DMS114 treated with DMSO at 0.1 percent for 48 hours (cell line): ENCODE measurements at regions not wholly inside any gene's neighbourhood (a gene's known extent, or its start where the extent isn't known, plus 50 kb on each side); places are given as distances from the start of the nearest gene placed in this dataset.
"Not testable (repeated sequence)": the region's sequence is repeated elsewhere in the genome, so short reads cannot be mapped to it uniquely, and the experiment has no call there.

ENCODE experiments used
- DNase-seq: peaks from one replicate; lab custom pipeline; 2025; ENCODE audit not compliant: unreplicated experiment; lab: John Stamatoyannopoulos, UW

GRCh38 chr17:34054495-34054894 lies 200.6 kb upstream of the CCL2 start:
- no peak for DNase-seq

- no peak for DNase-seq
Observed at GRCh38 chr17:34055606-34056005, 199.5 kb upstream of the CCL2 start.

- DNase-seq: no peak
Observed at GRCh38 chr17:34059423-34060220, 195.5 kb upstream of the CCL2 start.

- DNase-seq: no peak
Observed at GRCh38 chr17:34066528-34066927, 188.6 kb upstream of the CCL2 start.

- DNase-seq: no peak
Observed at GRCh38 chr17:34067011-34067410, 188.1 kb upstream of the CCL2 start.

- DNase-seq: no peak
Observed at GRCh38 chr17:34068571-34068970, 186.5 kb upstream of the CCL2 start.

GRCh38 chr17:34070712-34071111 lies 184.4 kb upstream of the CCL2 start:
- DNase-seq: no peak

- DNase-seq: no peak
Observed at GRCh38 chr17:34071886-34072420, 183.1 kb upstream of the CCL2 start.

- no peak for DNase-seq
Observed at GRCh38 chr17:34075076-34075475, 180.0 kb upstream of the CCL2 start.

GRCh38 chr17:34076743-34077631 lies 178.1 kb upstream of the CCL2 start:
- DNase-seq: no peak

GRCh38 chr17:34081269-34081668 lies 173.8 kb upstream of the CCL2 start:
- no peak for DNase-seq

GRCh38 chr17:34082404-34082803 lies 172.7 kb upstream of the CCL2 start:
- DNase-seq: no peak

GRCh38 chr17:34089042-34089441 lies 166.0 kb upstream of the CCL2 start:
- DNase-seq: not testable (repeated sequence)

- no peak for DNase-seq
Observed at GRCh38 chr17:34090593-34090992, 164.5 kb upstream of the CCL2 start.

GRCh38 chr17:34091975-34092374 lies 163.1 kb upstream of the CCL2 start:
- DNase-seq: no peak

- no peak for DNase-seq
Observed at GRCh38 chr17:34095106-34095505, 160.0 kb upstream of the CCL2 start.

GRCh38 chr17:34098699-34099098 lies 156.4 kb upstream of the CCL2 start:
- no peak for DNase-seq

GRCh38 chr17:34099859-34100515 lies 155.1 kb upstream of the CCL2 start:
- DNase-seq: no peak

- no peak for DNase-seq
Observed at GRCh38 chr17:34107019-34107418, 148.1 kb upstream of the CCL2 start.

GRCh38 chr17:34110315-34110714 lies 144.8 kb upstream of the CCL2 start:
- DNase-seq: no peak

- no peak for DNase-seq
Observed at GRCh38 chr17:34113089-34113488, 142.0 kb upstream of the CCL2 start.
